ENCODE measurements at regions not wholly inside any gene's neighbourhood (a gene's known extent, or its start where the extent isn't known, plus 50 kb on each side); places are given as distances from the start of the nearest gene placed in this dataset.
"Not testable (repeated sequence)": the region's sequence is repeated elsewhere in the genome, so short reads cannot be mapped to it uniquely, and the experiment has no call there.

DNA sequence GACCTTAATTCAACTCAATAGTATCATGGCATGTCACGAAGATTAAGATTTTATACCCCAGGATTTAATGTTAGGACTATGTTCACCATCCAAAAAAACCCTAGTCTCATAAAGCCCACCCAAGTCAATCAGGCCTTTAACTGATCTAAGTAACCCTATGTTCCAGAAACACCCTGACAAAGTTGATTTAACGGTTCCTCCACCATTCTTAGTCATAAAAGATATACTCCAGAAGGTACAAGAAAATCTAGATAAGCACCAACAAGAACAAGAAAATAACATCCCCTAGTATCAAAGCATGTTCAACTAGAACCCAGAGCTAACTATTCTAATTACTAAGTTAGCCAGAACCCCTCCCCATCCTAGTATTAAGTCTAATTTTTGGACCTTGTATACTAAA is 120.7 kb upstream of the DEFB108B start:
- intact Hi-C loops (cut with micrococcal nuclease); ATAC-seq: not testable (repeated sequence)

DNA sequence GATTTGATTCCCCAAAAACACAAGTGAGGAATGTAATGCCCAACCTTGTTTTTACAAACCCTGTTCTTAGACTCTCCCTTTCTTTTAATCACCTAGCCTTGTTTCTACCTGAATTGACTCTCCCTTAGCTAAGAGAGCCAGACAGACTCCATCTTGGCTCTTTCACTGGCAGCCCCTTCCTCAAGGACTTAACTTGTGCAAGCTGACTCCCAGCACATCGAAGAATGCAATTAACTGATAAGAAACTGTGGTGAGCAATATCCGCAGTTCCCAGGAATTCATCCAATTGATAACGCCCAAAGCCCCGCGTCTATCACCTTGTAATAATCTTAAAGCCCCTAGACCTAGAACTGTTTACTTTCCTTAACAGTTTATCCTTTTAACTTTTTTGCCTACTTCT is 120.2 kb upstream of the DEFB108B start:
- DNase-seq; ATAC-seq; intact Hi-C loops (cut with micrococcal nuclease): not testable (repeated sequence)

More for the DNA sequence above, 120.7 kb upstream of the DEFB108B start:
- not testable (repeated sequence) for DNase-seq

DNA sequence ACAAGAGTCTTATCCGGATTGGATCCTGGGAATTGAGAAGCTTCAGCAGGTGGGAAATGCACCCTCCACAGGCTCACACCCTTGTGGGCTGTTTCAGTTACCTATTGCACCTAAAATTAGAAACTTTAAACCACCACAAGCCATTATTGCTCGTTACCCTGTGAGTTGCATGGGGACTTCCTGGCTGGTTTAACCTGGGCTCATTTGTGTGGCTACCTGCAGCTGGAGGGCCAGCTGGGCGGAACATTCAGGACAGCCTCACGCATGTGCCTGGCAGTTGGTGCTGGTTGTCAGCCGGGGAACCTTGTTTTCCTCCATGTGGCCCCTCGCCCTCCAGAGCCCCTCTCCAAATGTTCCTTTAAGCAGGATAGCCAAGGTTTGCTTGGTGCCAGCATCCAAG is 118.5 kb upstream of the DEFB108B start:
- intact Hi-C loops (cut with micrococcal nuclease); ATAC-seq; DNase-seq: not testable (repeated sequence)

DNA sequence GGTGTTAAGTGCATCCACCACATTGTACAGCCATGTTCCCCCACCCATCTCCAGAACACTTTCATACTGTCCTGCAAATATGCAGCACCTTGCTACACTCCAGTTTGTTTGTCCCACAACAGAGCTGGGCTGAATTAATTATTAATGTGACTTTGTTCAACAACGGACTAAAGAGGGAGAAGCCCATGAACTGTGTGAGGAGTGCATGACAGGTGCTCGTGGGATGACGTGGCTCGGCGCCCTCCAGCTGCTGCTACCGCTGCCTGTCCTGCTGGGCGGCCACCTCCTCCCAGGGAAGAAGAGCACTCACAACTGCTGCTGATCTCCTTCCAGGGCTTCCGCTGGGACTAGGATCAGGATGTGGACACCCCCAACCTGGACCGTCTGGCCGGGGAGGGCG is 111.2 kb upstream of the DEFB108B start:
- intact Hi-C loops (cut with micrococcal nuclease); DNase-seq; ATAC-seq: not testable (repeated sequence)

DNA sequence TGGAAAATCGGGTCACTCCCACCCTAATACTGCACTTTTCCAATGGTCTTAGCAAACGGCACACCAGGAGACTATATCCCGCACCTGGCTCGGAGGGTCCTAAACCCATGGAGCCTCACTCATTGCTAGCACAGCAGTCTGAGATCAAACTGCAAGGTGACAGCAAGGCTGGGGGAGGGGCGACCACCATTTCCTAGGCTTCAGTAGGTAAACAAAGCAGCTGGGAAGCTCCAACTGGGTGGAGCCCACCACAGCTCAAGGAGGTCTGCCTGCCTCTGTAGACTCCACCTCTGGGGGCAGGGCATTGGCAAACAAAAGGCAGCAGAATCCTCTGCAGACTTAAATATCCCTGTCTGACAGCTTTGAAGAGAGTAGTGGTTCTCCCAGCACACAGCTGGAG is 109.0 kb upstream of the DEFB108B start:
- intact Hi-C loops (cut with micrococcal nuclease); DNase-seq; ATAC-seq: not testable (repeated sequence)

DNA sequence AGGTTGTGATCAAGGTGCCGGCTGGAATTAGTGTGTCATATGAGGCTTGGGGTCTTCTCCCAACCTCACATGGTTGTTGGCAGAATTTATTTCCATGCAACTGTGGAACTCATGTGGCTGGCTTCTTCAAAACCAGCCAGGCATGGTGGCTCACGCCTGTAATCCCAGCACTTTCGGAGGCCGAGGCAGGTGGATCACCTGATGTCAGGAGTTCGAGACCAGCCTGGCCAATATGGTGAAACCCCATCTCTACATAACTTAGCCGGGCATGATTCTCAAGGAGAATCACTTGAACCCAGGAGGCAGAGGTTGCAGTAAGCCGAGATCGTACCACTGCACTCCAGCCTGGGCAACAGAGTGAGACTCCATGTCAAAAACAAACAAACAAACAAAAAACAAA is 102.3 kb upstream of the DEFB108B start:
- ATAC-seq; intact Hi-C loops (cut with micrococcal nuclease); DNase-seq: not testable (repeated sequence)

DNA sequence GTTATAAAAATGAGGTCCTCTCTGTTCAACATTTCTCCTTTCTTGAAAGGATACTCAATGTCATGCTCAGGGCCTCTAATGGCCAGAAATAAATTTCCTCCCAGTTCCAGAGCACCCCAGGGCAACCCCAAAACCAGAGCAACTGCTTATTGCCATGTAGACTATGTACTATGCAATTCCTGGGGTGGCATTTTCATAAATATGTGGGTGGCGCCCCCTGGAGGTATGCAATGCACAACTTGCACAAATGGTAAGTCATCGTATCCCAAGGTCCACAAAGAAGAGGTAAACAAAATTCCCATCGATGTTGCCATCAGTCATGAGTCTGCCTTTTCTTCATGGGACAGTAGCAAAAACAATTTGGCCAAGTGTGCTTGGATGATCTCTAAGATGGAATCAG is 98.6 kb upstream of the DEFB108B start:
- ATAC-seq; intact Hi-C loops (cut with micrococcal nuclease); DNase-seq: not testable (repeated sequence)

DNA sequence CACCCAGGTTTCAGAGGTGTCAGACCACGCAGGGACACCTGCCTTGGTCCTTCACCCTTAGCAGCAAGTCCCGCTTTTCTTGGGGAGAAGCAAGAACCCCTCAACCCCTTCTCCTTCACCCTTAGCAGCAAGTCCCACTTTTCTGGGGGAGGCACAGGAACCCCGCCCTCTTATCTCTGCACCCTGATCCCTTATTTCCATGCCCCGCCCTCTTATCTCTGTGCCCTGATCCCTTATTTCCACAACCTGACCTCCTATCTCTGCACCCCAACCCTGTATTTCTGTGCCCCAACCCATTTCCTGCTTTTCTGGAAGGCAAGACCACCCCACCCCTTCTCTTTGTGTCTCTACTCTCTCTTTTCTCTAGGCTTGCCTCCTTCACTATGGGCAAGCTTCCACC is 94.7 kb upstream of the DEFB108B start:
- intact Hi-C loops (cut with micrococcal nuclease); DNase-seq; ATAC-seq: not testable (repeated sequence)

DNA sequence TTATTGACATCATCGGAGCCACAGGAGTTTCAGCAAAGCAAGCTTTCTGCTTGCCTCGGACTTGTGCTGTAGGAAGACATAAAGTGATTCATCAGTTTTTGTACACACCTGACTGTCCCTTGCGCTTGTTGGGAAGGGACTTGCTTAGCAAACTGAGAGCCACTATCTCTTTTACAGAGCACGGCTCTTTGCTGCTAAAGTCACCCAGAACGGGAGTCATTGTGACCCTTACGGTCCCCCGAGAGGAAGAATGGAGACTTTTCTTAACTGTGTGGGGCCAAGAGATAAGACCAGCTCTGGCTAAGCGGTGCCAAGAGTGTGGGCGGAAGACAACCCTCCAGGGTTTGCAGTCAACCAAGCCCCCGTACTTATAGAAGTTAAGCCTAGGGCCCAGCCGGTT is 89.6 kb upstream of the DEFB108B start:
- intact Hi-C loops (cut with micrococcal nuclease); DNase-seq; ATAC-seq: not testable (repeated sequence)

DNA sequence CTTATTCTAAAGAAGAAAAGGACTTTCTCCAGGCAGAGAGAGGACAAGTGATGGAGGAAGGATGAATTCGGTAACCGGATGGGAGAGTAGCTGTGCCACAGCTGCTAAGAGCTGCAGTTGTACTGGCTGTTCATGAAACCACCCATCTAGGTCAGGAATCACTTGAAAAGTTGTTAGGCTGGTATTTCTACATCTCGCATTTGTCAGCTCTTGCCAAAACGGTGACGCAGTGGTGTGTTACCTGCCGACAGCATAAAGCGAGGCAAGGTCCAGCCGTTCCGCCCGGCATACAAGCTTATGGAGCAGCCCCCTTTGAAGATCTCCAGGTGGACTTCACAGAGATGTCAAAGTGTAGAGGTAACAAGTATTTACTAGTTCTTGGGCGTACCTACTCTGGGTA is 87.3 kb upstream of the DEFB108B start:
- DNase-seq; intact Hi-C loops (cut with micrococcal nuclease); ATAC-seq: not testable (repeated sequence)

DNA sequence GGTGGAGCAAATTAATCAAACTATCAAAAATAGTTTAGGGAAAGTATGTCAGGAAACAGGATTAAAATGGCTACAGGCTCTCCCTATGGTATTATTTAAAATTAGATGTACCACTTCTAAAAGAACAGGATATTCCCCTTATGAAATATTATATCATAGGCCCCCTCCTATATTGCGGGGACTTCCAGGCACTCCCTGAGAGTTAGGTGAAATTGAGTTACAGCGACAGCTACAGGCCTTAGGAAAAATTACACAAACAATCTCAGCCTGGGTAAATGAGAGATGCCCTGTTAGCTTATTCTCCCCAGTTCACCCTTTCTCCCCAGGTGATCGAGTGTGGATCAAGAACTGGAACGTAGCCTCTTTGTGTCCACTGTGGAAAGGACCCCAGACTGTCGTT is 86.7 kb upstream of the DEFB108B start:
- ATAC-seq; DNase-seq; intact Hi-C loops (cut with micrococcal nuclease): not testable (repeated sequence)

DNA sequence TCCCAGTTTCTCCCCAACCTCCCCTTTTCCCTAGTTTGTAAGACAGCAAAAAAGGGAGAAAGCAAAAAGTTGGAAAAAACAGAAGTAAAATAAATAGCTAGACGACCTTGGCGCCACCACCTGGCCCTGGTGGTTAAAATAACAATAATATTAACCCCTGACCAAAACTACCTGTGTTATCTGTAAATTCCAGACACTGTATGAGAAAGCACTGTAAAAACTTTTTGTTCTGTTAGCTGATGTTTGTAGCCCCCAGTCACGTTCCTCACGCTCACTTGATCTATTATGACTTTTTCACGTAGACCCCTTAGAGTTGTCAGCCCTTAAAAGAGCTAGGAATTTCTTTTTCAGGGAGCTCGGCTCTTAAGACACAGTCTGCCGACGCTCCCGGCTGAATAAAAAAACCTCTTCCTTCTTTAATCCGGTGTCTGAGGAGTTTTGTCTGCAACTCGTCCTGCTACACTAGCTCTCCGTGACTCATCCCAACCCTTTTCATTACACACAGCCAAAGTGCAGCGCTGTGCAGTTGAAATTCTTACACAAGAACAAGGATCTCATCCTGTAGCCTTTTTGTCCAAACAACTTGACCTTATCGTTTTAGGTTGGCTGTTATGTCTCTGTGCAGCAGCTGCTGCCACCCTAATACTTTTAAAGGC is 83.9 kb upstream of the DEFB108B start:
- intact Hi-C loops (cut with micrococcal nuclease); ATAC-seq; DNase-seq: not testable (repeated sequence)

DNA sequence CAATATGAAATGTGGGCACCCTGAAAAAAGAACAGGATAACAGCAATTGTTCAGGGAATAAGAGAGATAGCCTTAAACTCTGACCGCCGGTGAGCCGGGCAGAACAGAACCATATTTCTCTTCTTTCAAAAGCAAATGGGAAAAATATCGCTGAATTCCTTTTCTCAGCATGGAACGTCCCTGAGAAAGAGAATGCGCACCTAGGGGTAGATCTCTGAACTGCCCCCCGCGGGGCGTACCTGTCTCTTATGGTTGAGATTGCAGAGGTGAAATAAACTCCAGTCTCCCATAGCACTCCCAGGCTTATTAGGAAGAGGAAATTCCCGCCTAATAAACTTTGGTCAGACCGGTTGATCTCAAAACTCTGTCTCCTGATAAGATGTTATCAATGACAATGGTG is 82.1 kb upstream of the DEFB108B start:
- intact Hi-C loops (cut with micrococcal nuclease); ATAC-seq; DNase-seq: not testable (repeated sequence)

DNA sequence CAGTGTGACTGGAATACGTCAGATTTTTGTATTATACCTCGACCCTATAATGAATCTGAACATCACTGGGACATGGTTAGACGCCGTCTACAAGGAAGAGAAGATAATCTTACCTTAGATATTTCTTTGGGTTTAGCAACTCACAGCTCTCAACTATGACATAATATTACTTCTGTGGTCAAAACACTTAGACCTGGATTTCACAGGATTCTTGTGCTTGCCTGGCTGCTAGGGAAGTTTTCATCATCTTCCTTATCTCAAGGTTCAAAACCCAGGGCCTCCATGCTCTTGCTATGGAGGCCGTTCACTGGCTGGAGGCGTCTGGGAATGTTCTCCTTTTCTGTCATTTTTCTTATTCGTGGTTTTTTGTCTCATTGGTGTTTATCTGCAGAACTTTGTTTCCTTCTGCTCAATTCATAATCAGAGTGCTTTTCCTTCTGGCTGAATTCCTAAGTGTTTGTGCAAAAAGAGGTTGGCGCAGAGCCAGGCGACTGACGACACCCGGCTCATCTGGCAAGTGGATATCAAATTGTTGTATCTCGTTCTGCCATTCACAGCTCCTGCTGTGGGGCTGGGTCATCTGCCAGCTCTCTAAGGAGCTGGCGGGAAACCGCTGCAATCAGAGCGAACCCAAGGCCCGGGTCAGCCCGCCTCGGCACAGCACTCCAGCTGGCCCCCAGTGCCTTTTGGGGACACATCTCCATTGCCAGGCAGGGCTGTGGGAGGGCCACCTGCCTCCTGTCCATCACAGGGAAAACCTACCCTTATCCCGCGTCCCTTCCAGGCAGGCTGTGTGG is 68.1 kb upstream of the DEFB108B start:
- intact Hi-C loops (cut with micrococcal nuclease); ATAC-seq: not testable (repeated sequence)
- peak; percentile 57 for DNase-seq

DNA sequence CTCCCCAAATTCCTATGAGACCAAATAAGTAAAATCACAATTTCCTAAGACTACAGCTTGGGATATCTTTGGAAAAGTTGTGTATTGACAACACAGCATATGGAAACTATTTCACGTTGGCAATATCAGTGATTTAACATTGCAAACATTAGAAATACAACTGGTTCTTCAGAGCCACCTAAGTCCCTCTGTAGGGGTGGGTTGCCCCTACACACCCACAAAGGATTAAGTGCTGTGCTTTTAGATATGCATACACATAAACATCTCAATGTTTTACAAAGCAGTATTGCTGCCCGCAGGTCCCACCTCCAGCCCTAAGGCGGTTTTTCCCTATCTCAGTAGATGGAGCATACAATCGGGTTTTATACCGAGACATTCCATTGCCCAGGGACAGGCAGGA is 66.0 kb upstream of the DEFB108B start:
- ATAC-seq; DNase-seq; intact Hi-C loops (cut with micrococcal nuclease): not testable (repeated sequence)

DNA sequence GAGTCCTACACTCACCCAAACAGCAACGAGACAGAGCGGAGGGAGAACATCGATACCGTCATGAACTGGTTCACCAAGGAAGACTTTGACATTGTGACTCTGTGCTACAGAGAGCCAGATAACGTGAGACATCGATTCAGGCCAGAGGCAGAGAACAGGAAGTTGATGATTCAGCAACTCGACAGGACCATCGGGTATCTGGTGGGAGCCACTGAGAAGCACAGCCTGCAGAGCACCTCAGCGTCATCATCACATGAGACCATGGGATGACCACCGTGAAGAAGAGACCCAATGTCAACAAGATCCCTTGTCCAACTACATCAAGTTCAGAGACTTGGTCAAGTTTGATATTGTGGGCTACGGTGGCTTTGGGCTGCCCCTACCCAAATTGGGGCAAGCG is 60.8 kb upstream of the DEFB108B start:
- intact Hi-C loops (cut with micrococcal nuclease); DNase-seq; ATAC-seq: not testable (repeated sequence)

DNA sequence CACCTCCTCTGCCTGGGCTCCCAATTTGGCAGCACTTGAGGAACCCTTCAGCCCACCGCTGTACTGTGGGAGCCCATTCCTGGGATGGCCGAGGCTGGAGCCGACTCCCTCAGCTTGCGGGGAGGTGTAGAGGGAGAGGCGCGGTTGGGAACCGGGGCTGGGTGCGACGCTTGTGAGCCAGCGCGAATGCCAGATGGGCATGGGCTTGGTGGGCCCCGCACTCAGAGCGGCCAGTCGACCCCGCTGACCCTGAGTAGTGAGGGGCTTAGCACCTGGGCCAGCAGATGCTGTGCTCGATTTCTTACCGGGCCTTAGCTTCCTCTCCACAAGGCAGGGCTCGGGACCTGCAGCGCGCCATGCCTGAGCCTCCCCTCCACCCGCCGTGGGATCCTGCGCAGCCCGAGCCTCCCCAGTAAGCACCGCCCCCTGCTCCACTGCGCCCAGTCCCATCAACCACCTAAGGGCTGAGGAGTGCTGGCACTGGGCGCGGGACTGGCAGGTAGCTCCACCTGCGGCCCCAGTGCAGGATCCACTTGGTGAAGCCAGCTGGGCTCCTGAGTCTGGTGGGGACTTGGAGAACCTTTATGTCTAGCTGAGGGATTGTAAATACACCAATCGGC is 58.3 kb upstream of the DEFB108B start:
- no peak for ATAC-seq
- no peak for DNase-seq
- intact Hi-C loops (cut with micrococcal nuclease): no loop called here

DNA sequence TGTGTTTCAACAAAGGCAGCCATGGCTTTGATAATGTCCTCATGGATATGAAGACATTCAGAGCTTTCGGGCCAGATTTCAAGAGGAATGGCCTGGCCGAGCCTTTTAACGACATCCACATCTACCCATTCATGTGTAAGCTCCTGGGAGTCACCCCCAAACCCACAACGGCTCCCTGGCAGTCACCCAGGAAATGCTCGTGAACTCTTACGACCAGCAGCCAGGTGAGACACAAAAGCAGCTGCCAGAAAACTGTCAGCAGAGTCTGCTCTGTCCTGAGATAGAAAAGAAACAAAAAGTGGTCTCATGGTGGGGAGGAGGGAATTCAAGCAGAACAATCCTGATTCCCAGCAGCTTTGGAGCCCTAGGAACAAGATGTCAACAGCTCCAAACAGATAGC is 52.9 kb upstream of the DEFB108B start:
- ATAC-seq; DNase-seq; intact Hi-C loops (cut with micrococcal nuclease): not testable (repeated sequence)

DNA sequence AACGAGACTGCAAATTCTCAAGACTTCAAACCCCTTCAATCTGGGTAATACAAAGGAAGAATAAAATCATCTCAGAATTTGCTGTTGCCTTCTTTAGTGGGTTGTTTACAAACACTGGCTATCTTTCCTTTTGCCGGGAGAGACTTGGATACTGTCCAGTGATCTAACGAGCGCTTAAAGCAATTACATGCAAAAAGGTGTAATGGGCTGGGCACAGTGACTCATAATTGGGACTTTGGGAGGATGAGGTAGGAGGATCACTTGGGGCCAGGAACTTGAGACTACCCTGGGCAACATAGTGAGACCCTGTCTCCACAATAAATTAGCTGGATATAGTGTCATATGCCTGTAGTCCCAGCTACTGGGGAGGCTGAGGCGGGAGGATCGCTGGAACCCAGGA is 52.2 kb upstream of the DEFB108B start:
- intact Hi-C loops (cut with micrococcal nuclease); ATAC-seq; DNase-seq: not testable (repeated sequence)

DNA sequence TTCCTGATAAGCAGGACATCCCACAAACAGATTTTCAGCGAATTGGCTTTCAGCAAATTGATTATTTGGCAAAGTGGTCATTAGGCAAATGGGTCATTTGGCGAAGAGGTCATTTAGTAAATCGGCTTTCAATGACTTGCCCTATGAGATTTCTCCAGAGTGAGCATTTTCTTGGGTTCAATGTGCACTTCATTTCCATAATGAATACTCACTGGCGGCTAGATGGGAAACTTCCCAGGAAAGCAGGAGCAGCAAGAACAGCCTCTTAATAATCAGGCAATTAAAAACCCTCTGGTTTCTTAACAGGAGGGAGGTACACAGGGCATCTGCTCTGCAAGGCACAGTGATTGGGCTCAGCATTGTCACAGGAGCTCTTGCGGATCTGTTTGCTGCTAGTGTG is 51.5 kb upstream of the DEFB108B start:
- ATAC-seq; DNase-seq; intact Hi-C loops (cut with micrococcal nuclease): not testable (repeated sequence)

Measured in left ventricle myocardium superior (tissue), 1 donor.